ENCODE measurements at regions not wholly inside any gene's neighbourhood (a gene's known extent, or its start where the extent isn't known, plus 50 kb on each side); places are given as distances from the start of the nearest gene placed in this dataset.
"Not testable (repeated sequence)": the region's sequence is repeated elsewhere in the genome, so short reads cannot be mapped to it uniquely, and the experiment has no call there.

- DNase-seq, result not testable (repeated sequence)
These were observed 69.9 kb downstream of the ALG1L2 start for GRCh38 chr3:130151555-130151954.

GRCh38 chr3:130153247-130153646 lies 71.6 kb downstream of the ALG1L2 start:
- not testable (repeated sequence) for DNase-seq

- not testable (repeated sequence) for DNase-seq
These were observed 73.8 kb downstream of the ALG1L2 start for GRCh38 chr3:130155464-130155863.

GRCh38 chr3:130166856-130167255 lies 85.2 kb downstream of the ALG1L2 start:
- DNase-seq, result not testable (repeated sequence)

GRCh38 chr3:130175195-130175594 lies 93.6 kb downstream of the ALG1L2 start:
- DNase-seq, result not testable (repeated sequence)

- not testable (repeated sequence) for DNase-seq
These were observed 95.0 kb downstream of the ALG1L2 start for GRCh38 chr3:130176476-130177256.

GRCh38 chr3:130178835-130179234 lies 97.2 kb downstream of the ALG1L2 start:
- peak; percentile 4 for DNase-seq

GRCh38 chr3:130179353-130179970 lies 97.8 kb downstream of the ALG1L2 start:
- peak; percentile 3 for DNase-seq

- not testable (repeated sequence) for DNase-seq
These were observed 100.8 kb downstream of the ALG1L2 start for GRCh38 chr3:130182475-130182874.

GRCh38 chr3:130183689-130184088 lies 102.1 kb downstream of the ALG1L2 start:
- DNase-seq, result not testable (repeated sequence)

- DNase-seq, result not testable (repeated sequence)
These were observed 102.8 kb downstream of the ALG1L2 start for GRCh38 chr3:130184152-130185024.

GRCh38 chr3:130201272-130201671 lies 119.6 kb downstream of the ALG1L2 start:
- not testable (repeated sequence) for DNase-seq

GRCh38 chr3:130203633-130204032 lies 122.0 kb downstream of the ALG1L2 start:
- DNase-seq, result not testable (repeated sequence)

- DNase-seq, result no peak
These were observed 117.9 kb upstream of the COL6A5 start for GRCh38 chr3:130227540-130227939.

GRCh38 chr3:130242850-130243569 lies 102.5 kb upstream of the COL6A5 start:
- no peak for DNase-seq

- no peak for DNase-seq
These were observed 101.7 kb upstream of the COL6A5 start for GRCh38 chr3:130243808-130244207.

GRCh38 chr3:130250982-130251381 lies 94.5 kb upstream of the COL6A5 start:
- DNase-seq, result no peak

- DNase-seq, result no peak
These were observed 90.0 kb upstream of the COL6A5 start for GRCh38 chr3:130255442-130255841.

GRCh38 chr3:130256821-130257340 lies 88.6 kb upstream of the COL6A5 start:
- DNase-seq, result no peak

GRCh38 chr3:130258532-130258952 lies 86.9 kb upstream of the COL6A5 start:
- DNase-seq, result no peak

- DNase-seq, result no peak
These were observed 86.2 kb upstream of the COL6A5 start for GRCh38 chr3:130259166-130259874.

Measured in fibroblast of skin of abdomen (primary cell).